ENCODE measurements at regions not wholly inside any gene's neighbourhood (a gene's known extent, or its start where the extent isn't known, plus 50 kb on each side); places are given as distances from the start of the nearest gene placed in this dataset.

DNA sequence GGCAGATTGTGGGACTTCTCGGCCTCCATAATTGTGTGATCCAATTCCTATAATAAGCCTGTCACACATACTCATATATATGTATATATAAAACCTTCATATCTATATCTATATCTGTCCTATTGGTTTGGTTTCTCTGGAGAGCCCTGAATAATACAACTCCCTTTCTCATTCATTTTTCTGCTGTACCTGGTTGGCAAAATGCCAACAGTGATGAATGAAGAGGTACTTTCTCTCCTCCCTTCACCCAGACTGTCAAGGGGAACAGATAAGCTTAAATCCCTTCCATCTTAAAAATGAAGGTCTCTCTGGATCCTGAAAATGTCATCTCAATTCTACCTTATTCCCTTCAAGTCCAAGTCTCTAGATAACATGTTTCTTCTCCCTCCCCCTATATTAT is 60.3 kb upstream of the FOXP2 start:
- Histone ChIP-seq H3F3A (ENCODE audit: low read depth) (no peaks in the 10 kb centered on the region), H3K79me2 (ENCODE audit: low read depth) (no peaks in the 10 kb centered on the region), H3K27me3 (no peaks in the 10 kb centered on the region), H4K20me1 (ENCODE audit: low read depth) (no peaks in the 10 kb centered on the region), H3K4me2 (no peak overlapping the region), H3K9ac (no peak overlapping the region), H3K36me3 (no peaks in the 10 kb centered on the region), H2AFZ (replicated peaks) (no peak overlapping the region), H3K4me1 (no peaks in the 10 kb centered on the region), H3K4me3 (no peak overlapping the region), H3K27ac (no peak overlapping the region), H3K9me3 (ENCODE audit: low read depth) (no peaks in the 10 kb centered on the region)
- no peaks in the 10 kb centered on the region for H3K36me3 Mint-ChIP-seq
- H3K4me3 Mint-ChIP-seq: no peak overlapping the region
- no peaks in the 10 kb centered on the region for H3K27me3 Mint-ChIP-seq (ENCODE audit: insufficient read depth, low read depth)
- TF ChIP-seq, protein P1, sequence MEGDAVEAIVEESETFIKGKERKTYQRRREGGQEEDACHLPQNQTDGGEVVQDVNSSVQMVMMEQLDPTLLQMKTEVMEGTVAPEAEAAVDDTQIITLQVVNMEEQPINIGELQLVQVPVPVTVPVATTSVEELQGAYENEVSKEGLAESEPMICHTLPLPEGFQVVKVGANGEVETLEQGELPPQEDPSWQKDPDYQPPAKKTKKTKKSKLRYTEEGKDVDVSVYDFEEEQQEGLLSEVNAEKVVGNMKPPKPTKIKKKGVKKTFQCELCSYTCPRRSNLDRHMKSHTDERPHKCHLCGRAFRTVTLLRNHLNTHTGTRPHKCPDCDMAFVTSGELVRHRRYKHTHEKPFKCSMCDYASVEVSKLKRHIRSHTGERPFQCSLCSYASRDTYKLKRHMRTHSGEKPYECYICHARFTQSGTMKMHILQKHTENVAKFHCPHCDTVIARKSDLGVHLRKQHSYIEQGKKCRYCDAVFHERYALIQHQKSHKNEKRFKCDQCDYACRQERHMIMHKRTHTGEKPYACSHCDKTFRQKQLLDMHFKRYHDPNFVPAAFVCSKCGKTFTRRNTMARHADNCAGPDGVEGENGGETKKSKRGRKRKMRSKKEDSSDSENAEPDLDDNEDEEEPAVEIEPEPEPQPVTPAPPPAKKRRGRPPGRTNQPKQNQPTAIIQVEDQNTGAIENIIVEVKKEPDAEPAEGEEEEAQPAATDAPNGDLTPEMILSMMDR (IDR thresholded peaks at IDR 0.05): no peak
- TF ChIP-seq EZH2phosphoT487 (IDR thresholded peaks at IDR 0.05): no peak
- no peak for TF ChIP-seq EZH2 (IDR thresholded peaks at IDR 0.05)
- no peak for DNase-seq (ENCODE audit: low spot score)
- no peaks in the 10 kb centered on the region for H3K9me3 Mint-ChIP-seq
- no peak overlapping the region for H3K27ac Mint-ChIP-seq
- H3K4me1 Mint-ChIP-seq: no peaks in the 10 kb centered on the region

DNA sequence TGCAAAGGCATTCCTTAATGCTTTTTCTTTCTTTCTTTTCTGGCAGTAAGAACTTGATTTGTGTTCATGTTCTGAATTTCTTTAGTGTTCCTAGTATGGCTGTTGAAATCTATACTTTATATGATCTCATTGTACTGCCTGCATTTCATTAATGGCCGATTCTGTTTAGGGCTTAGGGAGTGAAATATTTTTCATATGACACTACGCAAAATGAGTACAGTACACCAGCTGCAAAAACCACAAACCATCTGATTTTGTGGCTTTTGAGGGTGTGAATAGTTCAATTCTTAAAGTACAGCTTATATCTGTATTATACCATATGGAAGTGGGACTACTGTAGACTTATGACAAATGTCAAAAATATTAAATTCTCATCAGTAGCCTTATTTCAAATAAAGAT is 69.1 kb upstream of the FOXP2 start:
- Histone ChIP-seq H3K9me3 (ENCODE audit: low read depth) (no peaks in the 10 kb centered on the region), H3K4me1 (no peaks in the 10 kb centered on the region), H3K9ac (no peak overlapping the region), H3F3A (ENCODE audit: low read depth) (no peaks in the 10 kb centered on the region), H2AFZ (replicated peaks) (no peak overlapping the region), H3K4me2 (no peak overlapping the region), H3K27ac (no peak overlapping the region), H3K4me3 (no peak overlapping the region), H3K36me3 (no peaks in the 10 kb centered on the region), H3K27me3 (no peaks in the 10 kb centered on the region), H3K79me2 (ENCODE audit: low read depth) (no peaks in the 10 kb centered on the region), H4K20me1 (ENCODE audit: low read depth) (no peaks in the 10 kb centered on the region)
- Mint-ChIP-seq H3K36me3 (no peaks in the 10 kb centered on the region), H3K4me3 (no peak overlapping the region), H3K4me1 (no peaks in the 10 kb centered on the region), H3K27ac (no peak overlapping the region), H3K27me3 (ENCODE audit: insufficient read depth, low read depth) (no peaks in the 10 kb centered on the region), H3K9me3 (no peaks in the 10 kb centered on the region)
- no peak for DNase-seq (ENCODE audit: low spot score)
- TF ChIP-seq, protein P1 (IDR thresholded peaks at IDR 0.05): no peak
- TF ChIP-seq EZH2 (IDR thresholded peaks at IDR 0.05) (no peak), EZH2phosphoT487 (IDR thresholded peaks at IDR 0.05) (no peak)

DNA sequence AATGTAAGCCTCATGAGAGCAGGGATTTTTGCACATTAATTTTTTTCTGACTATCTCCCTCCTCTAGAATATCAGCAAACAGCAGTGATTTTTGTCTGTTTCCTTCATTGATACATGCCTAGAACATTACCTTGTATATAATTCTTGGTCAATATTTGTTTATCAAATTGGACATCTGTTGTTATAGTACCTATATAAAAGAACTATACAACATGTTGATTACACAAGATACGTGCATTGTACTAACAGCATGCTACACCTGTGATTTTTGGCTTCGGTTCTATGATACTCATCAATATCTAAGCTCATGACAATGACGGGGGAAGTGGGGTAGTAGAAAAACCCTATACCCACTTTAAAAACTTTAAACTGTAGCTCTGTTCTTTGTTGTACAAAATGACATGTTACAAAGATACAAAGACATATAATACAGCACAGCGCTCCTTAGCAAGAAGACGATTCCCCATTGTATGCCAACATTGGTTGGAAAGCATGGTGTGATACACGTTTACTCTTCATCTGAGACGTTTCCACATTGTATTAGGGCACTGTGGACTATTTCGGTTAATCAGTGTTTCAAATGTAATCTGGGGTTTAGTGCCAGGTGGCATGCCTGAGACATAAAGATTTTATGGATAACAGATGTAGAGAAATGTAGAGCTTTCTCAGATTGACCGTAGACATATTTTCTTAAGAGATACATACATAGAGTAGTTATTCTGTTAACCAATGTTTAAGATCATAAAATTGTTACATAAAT is 70.5 kb upstream of the FOXP2 start:
- H3K27ac Mint-ChIP-seq: no peak overlapping the region
- no peak overlapping the region for H3K9ac ChIP-seq
- no peak overlapping the region for H3K4me3 Mint-ChIP-seq
- H3K9me3 ChIP-seq (ENCODE audit: low read depth): no peaks in the 10 kb centered on the region
- no peak overlapping the region for H2AFZ ChIP-seq (replicated peaks)
- H3K79me2 ChIP-seq (ENCODE audit: low read depth): no peaks in the 10 kb centered on the region
- no peaks in the 10 kb centered on the region for H3K9me3 Mint-ChIP-seq
- H3K4me1 ChIP-seq: no peaks in the 10 kb centered on the region
- no peaks in the 10 kb centered on the region for H3K27me3 ChIP-seq
- H3K27me3 Mint-ChIP-seq (ENCODE audit: insufficient read depth, low read depth): no peaks in the 10 kb centered on the region
- no peaks in the 10 kb centered on the region for H3K4me1 Mint-ChIP-seq
- no peak overlapping the region for H3K4me3 ChIP-seq
- no peak for DNase-seq (ENCODE audit: low spot score)
- TF ChIP-seq, protein P1 (IDR thresholded peaks at IDR 0.05): no peak
- TF ChIP-seq EZH2 (IDR thresholded peaks at IDR 0.05) (no peak), EZH2phosphoT487 (IDR thresholded peaks at IDR 0.05) (no peak)
- no peaks in the 10 kb centered on the region for H3K36me3 Mint-ChIP-seq
- H3K36me3 ChIP-seq: no peaks in the 10 kb centered on the region
- H3F3A ChIP-seq (ENCODE audit: low read depth): no peaks in the 10 kb centered on the region
- no peaks in the 10 kb centered on the region for H4K20me1 ChIP-seq (ENCODE audit: low read depth)
- no peak overlapping the region for H3K4me2 ChIP-seq
- no peak overlapping the region for H3K27ac ChIP-seq

Data from neural progenitor cell (in vitro differentiated cells).